HG03442 (cell line): ENCODE measurements at regions not wholly inside any gene's neighbourhood (a gene's known extent, or its start where the extent isn't known, plus 50 kb on each side); places are given as distances from the start of the nearest gene placed in this dataset.

ENCODE experiments used
- ATAC-seq: cut with Tn5 transposase; IDR thresholded peaks from one replicate; pipeline ENCODE4 v1.9.1; 2021; ENCODE audit warnings: mild to moderate bottlenecking, moderate library complexity; ENCODE audit not compliant: unreplicated experiment

- no peak for ATAC-seq
These were observed 92.0 kb upstream of the PRMT6 start for GRCh38 chr1:106964495-106964894.

DNA sequence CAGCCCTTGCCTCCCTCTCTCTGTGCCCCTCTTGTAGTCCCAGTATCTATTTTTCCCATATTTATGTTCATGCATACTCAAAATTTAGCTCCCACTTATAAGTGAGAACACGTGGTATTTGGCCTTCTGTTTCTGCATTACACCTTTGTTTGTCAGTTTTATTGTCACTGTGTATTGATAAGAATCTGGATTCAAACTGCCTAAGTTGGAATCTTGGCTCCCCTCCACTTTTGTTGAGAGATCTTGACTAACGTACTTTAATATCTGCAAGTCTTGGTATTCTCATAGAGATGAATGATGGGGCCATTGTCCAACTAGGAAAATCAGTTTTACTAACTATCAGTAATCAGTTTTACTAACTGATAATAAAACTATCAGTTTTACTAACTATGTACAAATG, 87.8 kb upstream of the PRMT6 start:
- no peak for ATAC-seq

DNA sequence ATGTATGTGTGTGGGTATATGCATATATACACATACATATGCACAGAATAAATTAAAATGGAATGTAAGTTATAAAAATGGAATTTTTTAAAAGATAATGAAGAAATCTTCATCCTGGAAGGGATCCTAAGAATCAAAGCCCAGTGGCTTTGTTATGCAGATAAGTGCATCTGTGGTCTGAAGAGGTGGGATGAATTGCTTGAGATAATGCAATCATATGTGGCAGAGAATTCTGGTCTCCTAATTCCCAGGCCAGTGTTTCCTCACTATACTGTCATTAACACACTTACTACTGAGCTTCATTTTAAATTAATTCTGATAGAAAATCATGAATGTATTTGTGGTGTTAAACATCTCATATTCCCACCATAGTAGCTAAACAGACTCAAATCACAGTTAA, 86.7 kb upstream of the PRMT6 start:
- ATAC-seq, result no peak

DNA sequence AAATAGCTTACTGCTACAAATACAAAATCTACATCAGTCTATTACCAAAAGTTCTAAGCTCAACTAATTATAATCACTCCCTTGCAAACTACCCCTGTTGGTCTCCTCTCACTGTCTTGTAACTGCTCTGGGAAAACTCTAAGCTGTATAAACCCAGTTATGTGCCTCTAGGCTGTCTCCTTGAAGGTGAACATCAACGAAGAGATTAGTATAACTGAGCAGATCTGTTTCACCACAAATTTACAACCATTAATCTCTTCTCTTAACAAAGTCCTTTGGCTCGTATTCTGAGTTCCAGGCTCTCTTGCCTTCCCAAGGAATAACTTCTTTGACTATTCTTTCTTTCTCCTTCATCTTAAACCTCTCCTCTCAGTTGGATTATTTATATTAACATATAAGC, 84.4 kb upstream of the PRMT6 start:
- ATAC-seq, result no peak

GRCh38 chr1:106975944-106976343, 80.5 kb upstream of the PRMT6 start:
- ATAC-seq, result no peak

GRCh38 chr1:106978477-106979322, 77.8 kb upstream of the PRMT6 start:
- no peak for ATAC-seq

DNA sequence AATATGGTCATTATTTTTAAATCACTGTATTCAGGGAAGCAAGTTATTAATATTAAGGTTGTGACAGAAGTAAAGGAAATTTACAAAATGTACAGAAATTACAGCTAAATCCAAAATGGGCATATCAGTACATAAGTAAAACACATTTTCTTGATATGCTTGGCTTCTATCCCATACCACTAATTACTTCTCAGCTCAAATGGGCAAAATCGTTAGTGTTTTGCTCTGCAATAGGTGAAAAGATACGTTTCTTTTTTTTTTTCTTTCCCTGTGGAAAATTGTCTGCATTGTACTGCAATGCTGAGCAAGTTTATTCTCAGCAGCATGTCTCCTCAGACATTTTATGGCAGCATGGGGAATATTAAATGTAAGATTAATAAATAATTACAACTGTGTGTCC, 77.1 kb upstream of the PRMT6 start:
- ATAC-seq, result no peak

DNA sequence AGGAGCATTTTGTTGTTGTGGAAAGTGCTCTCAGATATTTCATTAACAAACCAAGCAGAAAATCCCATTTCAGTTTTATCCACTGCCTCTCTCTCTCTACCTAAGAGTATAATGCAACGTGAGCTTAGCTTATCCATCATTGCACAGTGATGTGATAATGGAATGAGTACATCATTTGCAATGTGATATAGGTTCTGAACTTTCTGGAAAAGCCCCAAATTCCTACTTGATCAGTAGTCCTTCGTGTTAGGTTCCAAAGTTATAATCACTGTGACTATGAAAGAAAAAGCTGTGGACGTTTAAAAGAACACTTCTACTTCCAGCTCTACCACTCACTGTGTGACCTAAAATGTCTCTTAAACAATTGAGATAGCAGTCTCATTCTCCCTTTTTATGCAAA, 76.4 kb upstream of the PRMT6 start:
- ATAC-seq, result no peak

DNA sequence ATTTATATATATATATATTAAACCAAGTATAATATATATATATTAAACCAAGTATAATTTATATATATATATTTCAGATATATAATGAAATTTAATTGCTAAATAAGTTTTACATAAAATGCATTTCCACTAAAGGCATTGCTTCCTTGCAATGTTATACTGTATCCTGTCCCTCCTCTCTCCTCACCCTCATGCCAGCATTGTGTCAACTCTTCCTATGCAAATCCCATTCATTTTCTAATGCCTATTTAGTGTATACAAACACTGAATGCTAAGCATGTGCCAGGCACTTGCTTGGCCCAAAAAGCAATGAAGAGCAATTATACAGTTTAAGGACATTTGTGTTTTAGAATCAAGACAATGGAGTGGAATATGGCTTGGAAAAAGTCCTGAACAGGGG, 71.7 kb upstream of the PRMT6 start:
- no peak for ATAC-seq

DNA sequence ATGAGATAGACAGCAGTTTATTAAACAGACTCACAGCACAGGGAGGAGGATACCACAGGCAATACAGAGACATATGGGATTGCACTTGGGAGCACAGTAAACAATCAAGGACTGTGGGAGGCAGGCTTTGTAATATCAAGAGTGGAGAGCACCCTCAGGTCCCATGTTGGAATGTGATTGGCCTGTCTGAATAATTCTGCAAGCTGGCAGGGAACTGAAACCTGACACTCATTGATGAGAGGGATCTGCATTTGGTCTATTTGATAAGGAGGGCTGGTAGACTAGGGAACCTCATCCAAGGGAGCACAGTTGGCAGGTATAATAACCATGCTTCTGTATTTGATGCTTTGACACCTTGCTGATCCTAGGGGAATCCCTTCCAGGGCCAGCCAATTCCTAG, 69.9 kb upstream of the PRMT6 start:
- ATAC-seq, result no peak

- peak; percentile 98 for ATAC-seq
These were observed 60.5 kb upstream of the PRMT6 start for GRCh38 chr1:106995970-106996369.

DNA sequence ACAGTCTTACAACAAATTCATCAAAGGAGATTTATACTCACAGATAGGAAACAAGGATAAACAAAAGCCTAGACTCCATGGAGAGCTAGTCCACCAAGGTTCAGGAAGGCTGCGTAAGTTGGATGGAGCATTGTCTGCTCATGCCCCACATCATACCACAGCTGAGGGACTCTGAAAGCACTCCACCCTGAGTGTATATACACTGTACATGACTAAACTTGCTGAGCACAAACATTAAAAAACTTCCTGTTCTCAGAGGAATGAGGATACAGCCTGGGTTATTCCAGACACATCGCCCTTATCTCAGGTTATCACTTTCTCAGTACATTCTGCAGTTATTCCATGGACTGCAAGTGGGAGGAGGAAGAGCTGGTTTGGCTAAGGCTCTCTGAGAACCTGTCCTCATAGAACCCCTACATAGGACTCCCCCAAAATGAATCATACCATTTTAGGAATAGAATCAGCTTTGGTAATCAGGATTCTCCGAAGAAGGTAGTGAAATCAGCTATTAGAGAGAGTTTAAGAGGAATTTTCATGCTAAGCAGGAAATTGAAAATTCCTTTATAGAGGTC, 58.0 kb upstream of the PRMT6 start:
- ATAC-seq, result no peak

- no peak for ATAC-seq
These were observed 55.6 kb upstream of the PRMT6 start for GRCh38 chr1:107000902-107001301.

- ATAC-seq, result no peak
These were observed 52.5 kb upstream of the PRMT6 start for GRCh38 chr1:107003972-107004371.

DNA sequence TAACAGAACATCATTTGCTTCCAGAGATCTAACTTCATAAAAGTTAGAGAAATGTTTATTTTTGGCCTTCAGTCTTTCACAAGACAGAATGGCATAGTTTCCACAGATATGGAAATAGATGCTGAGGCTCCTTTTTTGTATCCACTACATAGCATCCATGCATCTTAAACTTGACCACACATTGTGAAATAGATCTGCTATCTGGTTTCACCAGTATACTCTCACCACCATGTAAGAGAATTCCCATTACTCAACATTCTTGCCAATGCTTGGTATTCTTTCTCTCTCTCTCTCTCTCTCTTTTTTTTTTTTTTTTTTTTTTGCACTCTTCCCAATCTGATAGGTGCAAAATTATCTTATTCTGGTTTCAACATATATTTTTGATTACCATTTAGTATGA, 52.1 kb upstream of the PRMT6 start:
- no peak for ATAC-seq
